ENCODE measurements at regions not wholly inside any gene's neighbourhood (a gene's known extent, or its start where the extent isn't known, plus 50 kb on each side); places are given as distances from the start of the nearest gene placed in this dataset.
"Not testable (repeated sequence)": the region's sequence is repeated elsewhere in the genome, so short reads cannot be mapped to it uniquely, and the experiment has no call there.

DNA sequence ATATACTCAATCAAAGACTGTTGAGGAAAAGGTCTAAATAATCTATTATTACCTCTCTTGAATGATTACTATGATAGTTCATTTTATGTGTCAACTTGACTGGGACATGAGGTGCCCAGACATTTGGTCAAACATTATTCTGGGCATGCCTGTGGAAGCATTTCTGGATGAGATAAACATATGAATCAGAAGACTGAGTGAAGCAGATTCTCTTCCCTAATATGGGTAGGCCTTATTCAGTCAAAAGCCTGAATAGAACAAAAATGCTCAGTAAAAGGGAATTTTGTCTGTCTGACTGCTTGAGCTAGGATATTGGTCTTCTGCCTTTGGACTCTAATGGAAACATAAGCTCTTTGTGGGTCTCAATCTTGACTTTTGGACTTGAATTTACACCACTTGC, 73.3 kb upstream of the SOX13 start:
- DNase-seq: no peak

DNA sequence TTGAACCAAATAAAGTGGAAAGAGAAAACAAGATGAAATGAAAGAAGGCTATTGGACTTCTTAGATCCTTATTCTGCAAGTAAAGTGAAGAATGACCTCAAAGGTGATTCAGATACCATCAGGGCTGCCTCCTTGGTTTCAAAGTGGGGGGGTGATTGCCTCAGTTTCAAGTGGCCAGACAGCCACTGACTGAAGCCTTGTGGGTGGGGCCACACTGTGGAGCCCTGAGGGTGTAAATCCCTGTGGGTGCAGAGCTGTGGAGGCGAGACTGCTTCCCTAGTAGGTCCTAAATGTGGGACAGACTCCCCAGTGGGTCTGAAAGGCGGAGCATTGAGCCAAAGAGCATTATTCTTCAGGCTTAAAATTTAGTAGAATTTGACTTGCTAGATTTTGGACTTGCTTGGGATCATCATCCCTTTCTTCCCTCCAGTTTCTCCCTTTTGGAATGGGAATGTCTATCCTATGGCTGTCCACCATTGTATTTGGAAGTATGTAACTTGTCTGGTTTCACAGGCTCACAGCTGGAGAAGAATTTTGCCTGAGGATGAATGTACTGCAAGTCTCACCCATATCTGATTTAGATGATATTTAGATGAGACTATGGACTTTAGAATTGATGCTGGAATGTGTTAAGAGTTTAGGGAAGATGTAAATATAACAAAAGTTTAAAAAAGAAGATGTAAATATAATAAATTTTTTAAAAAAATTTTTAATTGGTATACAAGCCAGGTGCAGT, 71.6 kb upstream of the SOX13 start:
- DNase-seq: no peak

DNA sequence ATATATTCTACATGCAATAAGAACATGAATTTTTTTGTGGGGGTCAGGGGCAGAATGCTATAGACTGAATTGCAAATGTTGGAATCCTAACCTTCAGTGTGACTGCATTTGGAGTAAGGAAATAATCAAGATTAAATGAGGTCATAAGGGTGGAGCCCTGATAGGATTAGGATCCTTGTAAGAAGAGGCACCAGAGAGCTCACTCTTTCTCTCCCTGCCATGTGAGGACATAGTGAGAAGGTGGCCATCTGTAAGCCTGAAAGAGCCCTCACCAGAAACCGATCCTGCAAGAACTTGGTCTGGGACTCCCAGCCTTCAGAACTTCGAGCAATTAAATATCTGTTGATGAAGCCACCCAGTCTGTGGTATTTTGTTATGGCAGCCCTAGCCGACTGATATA, 70.3 kb upstream of the SOX13 start:
- DNase-seq: no peak

DNA sequence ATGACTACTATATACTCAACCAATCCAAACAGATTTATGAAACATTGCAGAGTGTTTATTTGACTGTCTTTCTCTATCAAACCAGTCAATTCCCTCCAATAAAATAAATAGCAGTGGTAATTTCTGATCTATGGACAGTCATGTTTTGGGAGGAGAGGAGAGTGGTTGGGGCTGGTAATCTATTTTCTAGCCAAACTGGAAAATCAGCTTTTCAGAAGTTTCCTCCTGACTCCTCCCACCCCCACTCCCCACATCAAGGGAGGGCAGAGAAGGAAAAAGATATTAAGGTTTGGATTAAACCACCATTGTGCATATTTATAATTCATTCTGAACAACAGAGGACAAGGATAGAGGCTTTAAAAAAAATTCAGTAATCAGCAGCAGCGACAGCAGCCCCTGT, 69.4 kb upstream of the SOX13 start:
- no peak for DNase-seq

DNA sequence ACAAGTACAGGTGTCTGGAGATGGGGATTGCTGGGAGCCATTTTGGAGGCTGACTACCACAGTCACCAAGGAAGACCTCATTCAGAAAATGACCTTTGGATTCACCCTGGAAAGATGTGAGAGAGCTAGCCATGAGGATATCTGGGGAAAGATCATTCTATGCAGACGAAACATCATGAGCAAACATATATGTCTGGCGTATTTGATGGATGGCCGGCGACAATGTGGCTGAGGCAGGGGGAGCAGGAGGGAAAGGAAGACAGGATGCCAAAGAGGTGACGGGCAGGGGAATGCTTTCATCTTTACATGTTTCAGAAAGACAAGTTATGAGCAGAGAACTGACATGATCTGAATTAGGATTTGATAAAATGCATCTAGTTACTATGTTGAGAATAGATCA, 61.5 kb upstream of the SOX13 start:
- no peak for DNase-seq

DNA sequence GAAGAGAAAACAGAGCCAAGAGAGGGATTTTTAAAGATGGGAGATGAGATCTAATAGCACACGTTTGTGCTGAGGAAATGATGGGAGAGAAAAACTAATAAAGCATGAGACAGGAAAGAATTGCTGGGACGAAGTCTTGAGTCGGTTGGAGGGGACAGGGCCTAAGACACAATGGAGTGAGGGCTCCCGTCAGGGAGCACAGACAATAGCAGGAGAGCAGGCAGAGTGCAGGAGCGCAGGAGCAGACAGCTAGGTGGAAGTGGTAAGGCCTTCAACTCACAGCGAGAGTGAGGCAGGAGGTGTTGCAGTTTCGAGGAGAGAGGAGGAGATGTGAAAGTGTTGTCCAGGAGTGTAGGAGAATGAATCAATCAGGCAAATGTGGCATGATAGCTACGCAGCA, 59.9 kb upstream of the SOX13 start:
- no peak for DNase-seq

DNA sequence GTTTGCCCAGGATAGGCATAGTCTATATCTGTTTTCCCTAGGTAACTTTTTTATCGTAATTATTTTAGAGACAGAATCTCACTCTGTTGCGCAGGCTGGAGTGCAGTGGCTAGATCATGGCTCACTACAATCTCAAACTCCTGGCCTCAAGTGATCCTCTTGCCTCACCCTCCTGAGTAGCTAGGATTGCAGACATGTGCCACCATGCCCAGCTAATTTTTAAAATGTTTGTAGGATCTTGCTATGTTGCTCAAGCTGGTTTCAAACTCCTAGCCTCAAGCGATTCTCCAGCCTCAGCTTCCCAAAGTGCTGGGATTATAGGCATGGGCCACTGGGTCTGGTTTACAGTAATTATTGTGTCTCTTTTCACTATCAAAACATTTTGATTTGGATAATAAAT, 58.6 kb upstream of the SOX13 start:
- no peak for DNase-seq

DNA sequence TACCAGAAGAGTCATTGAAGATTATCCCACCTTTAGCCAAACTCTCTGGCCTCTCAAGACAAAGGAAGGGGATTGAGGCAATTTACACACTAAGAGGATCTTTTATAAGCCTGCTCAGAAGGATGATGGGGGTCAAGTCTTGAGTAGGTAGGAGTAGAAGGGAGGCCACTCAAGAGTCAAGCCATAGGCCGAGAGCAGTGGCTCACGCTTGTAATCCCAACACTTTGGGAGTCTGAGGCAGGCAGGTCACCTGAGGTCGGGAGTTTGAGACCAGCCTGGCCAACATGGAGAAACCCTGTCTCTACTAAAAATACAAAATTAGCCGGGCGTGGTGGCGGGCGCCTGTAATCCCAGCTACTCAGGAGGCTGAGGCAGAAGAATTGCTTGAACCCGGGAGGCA, 58.0 kb upstream of the SOX13 start:
- DNase-seq: not testable (repeated sequence)

DNA sequence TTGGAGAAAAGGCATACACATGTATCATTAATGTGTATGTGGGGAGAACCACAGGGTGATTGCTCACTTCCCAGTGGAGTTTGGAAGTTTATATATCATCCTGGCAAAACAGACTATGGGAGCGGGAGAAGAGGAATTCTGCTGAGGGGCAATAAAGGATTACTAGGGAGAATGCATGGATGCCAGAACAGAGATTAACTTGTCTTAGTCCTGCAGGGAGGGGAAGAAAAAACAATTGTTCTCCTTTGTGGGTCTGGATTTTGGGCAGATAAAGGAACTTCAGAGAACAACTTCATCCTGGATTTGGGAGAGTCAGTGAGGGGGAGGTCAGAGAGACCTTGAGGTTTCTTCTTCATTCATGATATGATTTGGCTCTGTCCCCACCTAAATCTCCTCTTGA, 55.9 kb upstream of the SOX13 start:
- DNase-seq: no peak

DNA sequence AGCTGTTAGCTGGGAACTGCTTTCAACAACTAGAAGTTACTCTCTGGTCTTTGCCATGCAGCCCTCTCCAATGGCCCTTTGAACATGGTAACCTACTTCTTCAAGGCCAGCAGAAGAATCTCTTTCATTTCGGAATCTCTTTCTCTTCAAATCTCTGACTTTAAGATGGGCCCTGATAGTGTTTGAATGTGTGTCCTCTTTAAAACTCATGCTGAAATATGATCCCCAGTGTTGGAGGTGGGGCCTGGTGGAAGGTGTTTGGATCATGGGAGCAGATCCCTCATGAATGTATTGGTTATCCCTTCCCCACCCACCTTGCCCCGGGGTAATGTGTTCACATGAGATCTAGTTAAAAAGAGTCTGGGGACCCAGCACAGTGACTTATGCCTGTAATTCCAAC, 54.5 kb upstream of the SOX13 start:
- no peak for DNase-seq
